Activated CD4-positive, alpha-beta T cell treated with anti-CD3 and anti-CD28 coated beads, Interleukin-2, amount 50 U/mL, for 16 hours (primary cell): ENCODE measurements at regions not wholly inside any gene's neighbourhood (a gene's known extent, or its start where the extent isn't known, plus 50 kb on each side); places are given as distances from the start of the nearest gene placed in this dataset.
"Not testable (repeated sequence)": the region's sequence is repeated elsewhere in the genome, so short reads cannot be mapped to it uniquely, and the experiment has no call there.

Experiments used
- DNase-seq: peaks from one replicate; pipeline ENCODE4 v3.0.0-alpha.2; 2020

- DNase-seq = not testable (repeated sequence)
Observed at GRCh38 chr6:158881276-158881675, 62.1 kb upstream of the EZR start.

GRCh38 chr6:158879180-158879579, 60.0 kb upstream of the EZR start:
- DNase-seq = peak; percentile 97

GRCh38 chr6:158877716-158878115, 58.5 kb upstream of the EZR start:
- DNase-seq = no peak

GRCh38 chr6:158876886-158877285, 57.7 kb upstream of the EZR start:
- no peak for DNase-seq

GRCh38 chr6:158870649-158870957, 51.4 kb upstream of the EZR start:
- no peak for DNase-seq

- DNase-seq = peak; percentile 98
Observed at GRCh38 chr6:158869826-158870648, 50.9 kb upstream of the EZR start.

GRCh38 chr6:158868890-158869825, 50.0 kb upstream of the EZR start:
- no peak for DNase-seq
